Mesenchymal stem cell (in vitro differentiated cells and primary cell): ENCODE measurements at regions not wholly inside any gene's neighbourhood (a gene's known extent, or its start where the extent isn't known, plus 50 kb on each side); places are given as distances from the start of the nearest gene placed in this dataset.

Source experiments
- DNase-seq: peaks from one replicate; pipeline ENCODE4 v3.0.0-alpha.2; 2013
- H2AFZ ChIP-seq: one replicate; pipeline ENCODE4 v1.6.1; 2013; ENCODE audit warnings: low read depth, mild to moderate bottlenecking, control low read depth, inconsistent platforms, low read length, moderate library complexity
- H2AK5ac ChIP-seq: 2 replicates; pipeline ENCODE4 v1.6.1; 2013; ENCODE audit warnings: low read length, moderate library complexity, mild to moderate bottlenecking, inconsistent platforms; ENCODE audit not compliant: severe bottlenecking
- H2BK120ac ChIP-seq: one replicate; pipeline ENCODE4 v1.6.1; 2013; ENCODE audit warnings: low read depth, mild to moderate bottlenecking, inconsistent platforms, low read length, moderate library complexity
- H2BK12ac ChIP-seq, 2 experiments: one replicate each; pipeline ENCODE4 v1.6.1; 2013; ENCODE audit warnings: inconsistent platforms in 2 of 2, low read length in 2 of 2, mild to moderate bottlenecking in 2 of 2, moderate library complexity in 2 of 2, control low read depth in 1 of 2
- H2BK15ac ChIP-seq: one replicate; pipeline ENCODE4 v1.6.1; 2013; ENCODE audit warnings: mild to moderate bottlenecking, low read depth, inconsistent platforms; ENCODE audit not compliant: poor library complexity, severe bottlenecking
- H2BK5ac ChIP-seq: 2 replicates; pipeline ENCODE4 v1.6.1; 2013; ENCODE audit warnings: low read depth, mild to moderate bottlenecking, low read length, control low read depth, inconsistent platforms; ENCODE audit not compliant: poor library complexity, severe bottlenecking
- H3K14ac ChIP-seq, 2 experiments: one replicate each; pipeline ENCODE4 v1.6.1; 2013; ENCODE audit warnings: inconsistent platforms in 2 of 2, low read length in 2 of 2, control low read depth in 1 of 2, mild to moderate bottlenecking in 1 of 2, moderate library complexity in 1 of 2
- H3K18ac ChIP-seq, 2 experiments: one replicate each; pipeline ENCODE4 v1.6.1; 2013; ENCODE audit warnings: inconsistent platforms in 2 of 2, low read length in 2 of 2, control low read depth in 1 of 2, low read depth in 1 of 2, mild to moderate bottlenecking in 1 of 2
- H3K23ac ChIP-seq, 2 experiments: one replicate each; pipeline ENCODE4 v1.6.1; 2013; ENCODE audit warnings: inconsistent platforms in 2 of 2, low read length in 2 of 2, mild to moderate bottlenecking in 2 of 2, moderate library complexity in 2 of 2, control low read depth in 1 of 2
- H3K27ac ChIP-seq: 2 replicates; pipeline ENCODE4 v1.5.1; 2013; ENCODE audit warnings: mild to moderate bottlenecking, moderate library complexity, low read length, control low read depth, inconsistent platforms; ENCODE audit not compliant: poor library complexity, severe bottlenecking
- H3K27me3 ChIP-seq, 2 experiments: 2 replicates each; pipeline versions ENCODE4 v1.6.1 to v1.7.0; 2013; ENCODE audit warnings: low read length in 2 of 2, mild to moderate bottlenecking in 2 of 2, moderate library complexity in 2 of 2, control low read depth in 1 of 2, inconsistent platforms in 1 of 2; ENCODE audit not compliant: control insufficient read depth in 1 of 2, insufficient read depth in 1 of 2
- H3K36me3 ChIP-seq, 2 experiments: 2 replicates each; pipeline versions ENCODE4 v1.6.1 to v1.7.0; 2013; ENCODE audit warnings: low read length in 2 of 2, control low read depth in 1 of 2, inconsistent platforms in 1 of 2, low read depth in 1 of 2, mild to moderate bottlenecking in 1 of 2; ENCODE audit not compliant: insufficient read depth in 2 of 2, control insufficient read depth in 1 of 2
- H3K4ac ChIP-seq, 2 experiments: one replicate each; pipeline ENCODE4 v1.6.1; 2013; ENCODE audit warnings: inconsistent platforms in 2 of 2, low read length in 2 of 2, mild to moderate bottlenecking in 2 of 2, moderate library complexity in 2 of 2, control low read depth in 1 of 2, low read depth in 1 of 2
- H3K4me1 ChIP-seq: 2 replicates; pipeline ENCODE4 v1.6.1; 2013; ENCODE audit warnings: low read depth, low read length, control low read depth; ENCODE audit not compliant: control insufficient read depth, insufficient read depth
- H3K4me2 ChIP-seq: 2 replicates; pipeline ENCODE4 v1.6.1; 2013; ENCODE audit warnings: low read length, mild to moderate bottlenecking, inconsistent platforms; ENCODE audit not compliant: poor library complexity, severe bottlenecking
- H3K4me3 ChIP-seq, 2 experiments: 2 replicates each; pipeline versions ENCODE4 v1.5.1 to v1.7.0; 2013; ENCODE audit warnings: low read length in 2 of 2, mild to moderate bottlenecking in 2 of 2, control low read depth in 1 of 2, low read depth in 1 of 2; ENCODE audit not compliant: insufficient read depth in 1 of 2
- H3K79me1 ChIP-seq: replicated peaks from 2 replicates; pipeline ENCODE4 v1.6.1; 2013; ENCODE audit warnings: mild to moderate bottlenecking, control low read depth, low read length, inconsistent platforms; ENCODE audit not compliant: poor library complexity, severe bottlenecking
- H3K9ac ChIP-seq: 2 replicates; pipeline ENCODE4 v1.7.0; 2013; ENCODE audit warnings: mild to moderate bottlenecking, low read length, moderate library complexity
- H3K9me3 ChIP-seq: 2 replicates; pipeline ENCODE4 v1.7.0; 2013; ENCODE audit warnings: mild to moderate bottlenecking, low read length; ENCODE audit not compliant: control insufficient read depth
- H4K8ac ChIP-seq: one replicate; pipeline ENCODE4 v1.6.1; 2013; ENCODE audit warnings: inconsistent platforms, mild to moderate bottlenecking, low read length, moderate library complexity
- H4K91ac ChIP-seq: one replicate; pipeline ENCODE4 v1.6.1; 2013; ENCODE audit warnings: mild to moderate bottlenecking, low read length, inconsistent platforms
- WGBS: methylation state at CpG from one replicate; pipeline ENCODE4 v1.1.7; 2013; ENCODE audit warnings: mixed read lengths; 5-methylcytosine and 5-hydroxymethylcytosine counted together

- 65% methylated on average over 18 of the region's 18 CpGs for WGBS
- H3K36me3 ChIP-seq = peaks cover 0 to 5% of the 10 kb centered on the region in 2 experiments
- H3K23ac ChIP-seq = no peak overlapping the region
These were observed 103.2 kb upstream of the KIF26B start for GRCh38 chr1:245051349-245052221.

GRCh38 chr1:245046769-245047168 is 108.0 kb upstream of the KIF26B start:
- Histone ChIP-seq H3K4me1 (peaks cover 5% of the 10 kb centered on the region), H2BK15ac (no peak overlapping the region), H3K18ac (no peak overlapping the region), H2AFZ (no peak overlapping the region), H3K27ac (no peak overlapping the region), H3K27me3 (no peaks in the 10 kb centered on the region), H3K14ac (no peak overlapping the region), H3K79me1 (peaks cover 5% of the 10 kb centered on the region), H2BK5ac (no peak overlapping the region), H3K23ac (no peak overlapping the region), H3K4me2 (no peak overlapping the region), H4K8ac (no peak overlapping the region), H2BK12ac (no peak overlapping the region), H2BK120ac (no peak overlapping the region), H4K91ac (no peak overlapping the region), H3K9me3 (no peaks in the 10 kb centered on the region), H3K4ac (no peak overlapping the region), H3K36me3 (no peaks in the 10 kb centered on the region), H3K4me3 (no peak overlapping the region), H3K9ac (no peak overlapping the region), H2AK5ac (no peak overlapping the region)
- DNase-seq = no peak
- WGBS = 86% methylated on average over 11 of the region's 11 CpGs

More at GRCh38 chr1:245051349-245052221, 103.2 kb upstream of the KIF26B start:
- Histone ChIP-seq H3K9me3 (no peaks in the 10 kb centered on the region), H2BK5ac (no peak overlapping the region), H3K14ac (peak overlapping the region in 1 of 2 experiments; percentile 70), H3K4ac (no peak overlapping the region), H2BK120ac (no peak overlapping the region), H3K4me3 (no peak overlapping the region), H2AK5ac (no peak overlapping the region), H2BK12ac (peak overlapping the region in 1 of 2 experiments; percentile 41), H3K4me2 (no peak overlapping the region), H3K79me1 (peaks cover 4% of the 10 kb centered on the region), H2BK15ac (peak overlapping the region; percentile 30), H3K27ac (no peak overlapping the region), H3K9ac (no peak overlapping the region), H4K8ac (no peak overlapping the region), H3K27me3 (no peaks in the 10 kb centered on the region), H3K18ac (no peak overlapping the region), H2AFZ (no peak overlapping the region), H4K91ac (no peak overlapping the region), H3K4me1 (peaks cover 3% of the 10 kb centered on the region)
- peak; percentile 58 for DNase-seq

- Histone ChIP-seq H3K9me3 (no peaks in the 10 kb centered on the region), H3K79me1 (peaks cover 5% of the 10 kb centered on the region), H3K27me3 (no peaks in the 10 kb centered on the region), H4K8ac (no peak overlapping the region), H4K91ac (peak overlapping the region; percentile 12), H2BK120ac (no peak overlapping the region), H2BK5ac (no peak overlapping the region), H3K9ac (no peak overlapping the region), H3K27ac (no peak overlapping the region), H3K4me2 (no peak overlapping the region), H3K14ac (no peak overlapping the region), H2BK12ac (no peak overlapping the region), H3K36me3 (no peaks in the 10 kb centered on the region), H3K23ac (no peak overlapping the region), H3K18ac (no peak overlapping the region), H2AFZ (no peak overlapping the region), H3K4me1 (peaks cover 5% of the 10 kb centered on the region), H2AK5ac (peak overlapping the region; percentile 37), H3K4me3 (no peak overlapping the region), H2BK15ac (no peak overlapping the region), H3K4ac (no peak overlapping the region)
- no peak for DNase-seq
- WGBS = 97% methylated on average over 8 of the region's 9 CpGs
These were observed 108.5 kb upstream of the KIF26B start for GRCh38 chr1:245046315-245046714.

GRCh38 chr1:245045087-245045881 is 109.5 kb upstream of the KIF26B start:
- no peak overlapping the region for H3K4ac ChIP-seq
- H2AK5ac ChIP-seq = no peak overlapping the region
- no peak overlapping the region for H3K4me3 ChIP-seq
- no peaks in the 10 kb centered on the region for H3K9me3 ChIP-seq
- peaks cover 5% of the 10 kb centered on the region for H3K79me1 ChIP-seq
- H4K8ac ChIP-seq = no peak overlapping the region
- no peak overlapping the region for H2AFZ ChIP-seq
- no peak overlapping the region for H3K14ac ChIP-seq
- peaks cover 5% of the 10 kb centered on the region for H3K4me1 ChIP-seq
- no peak overlapping the region for H2BK15ac ChIP-seq
- no peak for DNase-seq
- no peak overlapping the region for H2BK5ac ChIP-seq
- no peaks in the 10 kb centered on the region for H3K36me3 ChIP-seq
- H3K27ac ChIP-seq = no peak overlapping the region
- no peak overlapping the region for H3K18ac ChIP-seq
- no peaks in the 10 kb centered on the region for H3K27me3 ChIP-seq
- H2BK120ac ChIP-seq = no peak overlapping the region
- no peak overlapping the region for H3K9ac ChIP-seq
- no peak overlapping the region for H3K23ac ChIP-seq
- H3K4me2 ChIP-seq = no peak overlapping the region
- no peak overlapping the region for H4K91ac ChIP-seq
- WGBS = 81% methylated on average over 9 of the region's 9 CpGs
- H2BK12ac ChIP-seq = no peak overlapping the region
